D721Med (cell line): ENCODE measurements at regions not wholly inside any gene's neighbourhood (a gene's known extent, or its start where the extent isn't known, plus 50 kb on each side); places are given as distances from the start of the nearest gene placed in this dataset.

ENCODE experiments used
- DNase-seq: peaks from one replicate; pipeline ENCODE4 v3.0.0; 2011; ENCODE audit warnings: low spot score; ENCODE audit not compliant: insufficient read length
- FAIRE-seq: peaks from 2 replicates; lab custom pipeline; 2011; peaks lifted over from hg19 to GRCh38; lab: Jason Lieb, UNC
- CTCF ChIP-seq: IDR thresholded peaks from 2 replicates; pipeline ENCODE4 v1.5.1; 2012; ENCODE audit warnings: mild to moderate bottlenecking, control low read depth; ENCODE audit not compliant: insufficient read depth; ENCODE audit errors: missing control alignments

GRCh38 chr10:90373911-90374310 is 483.9 kb downstream of the HTR7 start:
- TF ChIP-seq CTCF = no peak
- no peak for DNase-seq
- FAIRE-seq = no peak

GRCh38 chr10:90378524-90379076 is 479.2 kb downstream of the HTR7 start:
- no peak for DNase-seq
- FAIRE-seq = no peak
- TF ChIP-seq CTCF = no peak

- DNase-seq = no peak
- TF ChIP-seq CTCF = no peak
- no peak for FAIRE-seq
Observed at GRCh38 chr10:90381468-90381867, 476.4 kb downstream of the HTR7 start.

- no peak for TF ChIP-seq CTCF
- FAIRE-seq = no peak
- no peak for DNase-seq
Observed at GRCh38 chr10:90389876-90390275, 468.0 kb downstream of the HTR7 start.

- DNase-seq = no peak
- no peak for FAIRE-seq
Observed at GRCh38 chr10:90394311-90394710, 463.5 kb downstream of the HTR7 start.

GRCh38 chr10:90396721-90397120 is 461.1 kb downstream of the HTR7 start:
- TF ChIP-seq CTCF = no peak
- no peak for FAIRE-seq
- no peak for DNase-seq

More at GRCh38 chr10:90394311-90394710, 463.5 kb downstream of the HTR7 start:
- TF ChIP-seq CTCF = no peak

GRCh38 chr10:90398566-90398965 is 459.3 kb downstream of the HTR7 start:
- DNase-seq = no peak
- FAIRE-seq = no peak
- no peak for TF ChIP-seq CTCF
